ENCODE measurements at regions not wholly inside any gene's neighbourhood (a gene's known extent, or its start where the extent isn't known, plus 50 kb on each side); places are given as distances from the start of the nearest gene placed in this dataset.
"Not testable (repeated sequence)": the region's sequence is repeated elsewhere in the genome, so short reads cannot be mapped to it uniquely, and the experiment has no call there.

DNA sequence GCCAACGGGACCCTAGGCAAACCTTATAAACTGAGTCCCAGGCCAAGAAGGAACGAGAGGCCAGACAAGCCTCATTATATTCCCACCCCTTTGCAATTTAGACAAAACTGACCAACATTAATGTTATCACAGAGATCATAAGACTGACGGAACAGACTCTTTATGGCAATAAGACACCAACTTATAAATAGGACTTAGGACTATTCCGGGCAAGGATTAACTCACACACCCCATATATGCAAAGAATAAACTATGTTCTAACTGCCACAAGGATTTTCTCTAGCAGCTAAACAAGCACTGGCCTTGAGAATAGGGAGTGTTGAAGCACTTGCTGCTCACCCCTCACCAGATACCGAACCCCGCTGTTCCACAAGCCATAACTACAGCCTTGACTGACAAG, 91.1 kb upstream of the FCGR1A start:
- not testable (repeated sequence) for H3K36me3 ChIP-seq (ENCODE audit: control insufficient read depth in 3 of 3, insufficient read depth in 2 of 3, low read depth in 1 of 3, low read length in 3 of 3); H3K9me3 ChIP-seq (ENCODE audit: control insufficient read depth in 2 of 2, insufficient read depth in 1 of 2, low read depth in 1 of 2, low read length in 1 of 2); H3K27ac ChIP-seq (ENCODE audit: low read depth in 1 of 3, low read length in 2 of 3); H3K27me3 ChIP-seq (ENCODE audit: control insufficient read depth in 3 of 3, insufficient read depth in 3 of 3, low read length in 3 of 3); H3K4me3 ChIP-seq (ENCODE audit: low read depth in 1 of 3, low read length in 3 of 3); H3K4me1 ChIP-seq (ENCODE audit: control insufficient read depth in 3 of 3, insufficient read depth in 2 of 3, low read depth in 1 of 3, low read length in 2 of 3); FAIRE-seq
- 73 to 86% (median 85%) methylated on average over 4 of the region's 6 CpGs for WGBS, 3 donors
- peak in 1 of 2 donors; percentile 0 for DNase-seq

DNA sequence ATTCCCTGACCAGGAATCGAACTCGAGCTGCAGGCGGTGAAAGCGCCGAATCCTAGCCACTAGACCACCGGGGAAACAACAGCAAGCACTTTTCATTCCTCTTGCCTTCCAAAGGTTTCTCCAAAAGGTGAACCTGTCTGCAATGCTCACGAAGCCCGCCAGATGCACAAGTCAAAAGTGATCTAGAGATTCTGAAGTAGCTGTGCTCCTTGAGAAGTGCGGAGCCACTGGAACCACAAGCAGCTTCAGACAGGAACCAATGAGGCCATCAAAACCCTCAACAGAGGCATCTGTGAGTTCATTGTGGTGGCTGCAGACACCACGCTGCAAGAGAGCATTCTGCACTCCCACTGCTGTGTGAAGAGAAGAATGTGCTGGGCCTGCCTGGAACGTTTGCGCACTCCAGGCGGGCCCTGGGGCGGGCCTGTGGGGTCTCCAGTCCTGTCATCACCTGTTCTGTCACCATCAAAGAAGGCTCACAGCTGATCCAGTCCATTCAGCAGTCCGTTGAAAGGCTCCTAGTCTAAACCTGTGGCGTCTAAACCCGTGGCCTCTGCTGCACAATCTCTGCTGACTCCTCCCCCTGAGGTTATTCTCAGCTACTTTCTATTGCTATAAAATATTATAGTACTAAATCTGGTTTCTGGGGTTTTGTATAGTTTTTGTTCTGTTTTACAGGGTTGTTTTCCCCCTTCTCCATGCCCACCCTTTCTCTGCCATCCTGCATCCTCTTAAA, 89.5 kb upstream of the FCGR1A start:
- 74 to 92% (median 83%) methylated on average over 13 to 14 of the region's 17 CpGs for whole genome bisulfite sequencing, 3 donors
- FAIRE-seq; H3K36me3 ChIP-seq (ENCODE audit: control insufficient read depth in 3 of 3, insufficient read depth in 2 of 3, low read depth in 1 of 3, low read length in 3 of 3); H3K4me3 ChIP-seq (ENCODE audit: low read depth in 1 of 3, low read length in 3 of 3); H3K4me1 ChIP-seq (ENCODE audit: control insufficient read depth in 3 of 3, insufficient read depth in 2 of 3, low read depth in 1 of 3, low read length in 2 of 3); H3K27ac ChIP-seq (ENCODE audit: low read depth in 1 of 3, low read length in 2 of 3); H3K9me3 ChIP-seq (ENCODE audit: control insufficient read depth in 2 of 2, insufficient read depth in 1 of 2, low read depth in 1 of 2, low read length in 1 of 2); H3K27me3 ChIP-seq (ENCODE audit: control insufficient read depth in 3 of 3, insufficient read depth in 3 of 3, low read length in 3 of 3): not testable (repeated sequence)
- peak in 1 of 2 donors; percentile 0 for DNase-seq

DNA sequence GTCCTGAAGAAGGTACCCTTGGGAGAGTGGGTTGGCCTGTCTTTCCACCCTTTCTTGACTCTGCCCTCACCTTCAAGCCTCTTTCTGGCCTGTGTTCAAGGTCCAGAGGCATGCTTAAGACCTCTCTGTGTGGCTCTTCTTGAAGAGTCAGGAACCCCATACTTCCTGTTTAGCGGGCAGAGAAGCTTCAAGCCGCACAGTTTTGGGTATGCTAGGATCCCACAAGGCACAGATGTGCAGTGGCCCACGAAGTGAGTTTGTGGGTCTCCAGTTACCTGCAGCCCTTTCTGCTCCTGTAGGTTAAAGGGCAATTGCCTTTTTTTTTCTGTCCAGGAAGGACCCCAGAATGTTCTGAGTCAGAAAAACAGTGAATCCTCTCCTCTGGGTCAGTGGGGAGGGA, 87.4 kb upstream of the FCGR1A start:
- H3K27me3 ChIP-seq (ENCODE audit: control insufficient read depth in 3 of 3, insufficient read depth in 3 of 3, low read length in 3 of 3); H3K4me3 ChIP-seq (ENCODE audit: low read depth in 1 of 3, low read length in 3 of 3); FAIRE-seq; H3K36me3 ChIP-seq (ENCODE audit: control insufficient read depth in 3 of 3, insufficient read depth in 2 of 3, low read depth in 1 of 3, low read length in 3 of 3); H3K9me3 ChIP-seq (ENCODE audit: control insufficient read depth in 2 of 2, insufficient read depth in 1 of 2, low read depth in 1 of 2, low read length in 1 of 2); DNase-seq; H3K4me1 ChIP-seq (ENCODE audit: control insufficient read depth in 3 of 3, insufficient read depth in 2 of 3, low read depth in 1 of 3, low read length in 2 of 3); H3K27ac ChIP-seq (ENCODE audit: low read depth in 1 of 3, low read length in 2 of 3): not testable (repeated sequence)
- 62 to 80% (median 71%) methylated on average over 2 to 3 of the region's 3 CpGs for WGBS, 3 donors

DNA sequence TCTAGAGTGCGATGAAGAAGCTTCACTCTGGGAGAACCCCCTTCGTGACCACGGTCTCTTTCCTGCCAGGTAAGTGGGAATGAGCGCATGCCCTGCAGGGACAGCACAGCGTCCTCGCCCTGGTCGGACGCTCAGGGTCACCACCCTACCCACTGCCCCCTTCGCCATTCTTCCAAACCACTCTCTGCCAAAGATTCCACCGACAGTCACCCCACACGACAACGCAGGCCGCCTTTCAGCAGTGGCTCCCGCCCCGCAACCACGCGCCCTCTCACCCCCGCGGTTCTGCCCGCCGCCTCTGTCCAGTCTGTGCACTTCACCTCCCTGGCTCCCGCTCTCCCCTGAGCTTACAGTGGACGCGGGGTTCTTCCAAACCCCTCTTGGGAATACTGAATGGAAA, 82.3 kb upstream of the FCGR1A start:
- H3K9me3 ChIP-seq (ENCODE audit: control insufficient read depth in 2 of 2, insufficient read depth in 1 of 2, low read depth in 1 of 2, low read length in 1 of 2); FAIRE-seq; H3K27ac ChIP-seq (ENCODE audit: low read depth in 1 of 3, low read length in 2 of 3); H3K4me3 ChIP-seq (ENCODE audit: low read depth in 1 of 3, low read length in 3 of 3); H3K27me3 ChIP-seq (ENCODE audit: control insufficient read depth in 3 of 3, insufficient read depth in 3 of 3, low read length in 3 of 3); H3K4me1 ChIP-seq (ENCODE audit: control insufficient read depth in 3 of 3, insufficient read depth in 2 of 3, low read depth in 1 of 3, low read length in 2 of 3); DNase-seq; H3K36me3 ChIP-seq (ENCODE audit: control insufficient read depth in 3 of 3, insufficient read depth in 2 of 3, low read depth in 1 of 3, low read length in 3 of 3): not testable (repeated sequence)
- 5 to 13% (median 9%) methylated on average over 15 to 18 of the region's 24 CpGs for WGBS, 3 donors

DNA sequence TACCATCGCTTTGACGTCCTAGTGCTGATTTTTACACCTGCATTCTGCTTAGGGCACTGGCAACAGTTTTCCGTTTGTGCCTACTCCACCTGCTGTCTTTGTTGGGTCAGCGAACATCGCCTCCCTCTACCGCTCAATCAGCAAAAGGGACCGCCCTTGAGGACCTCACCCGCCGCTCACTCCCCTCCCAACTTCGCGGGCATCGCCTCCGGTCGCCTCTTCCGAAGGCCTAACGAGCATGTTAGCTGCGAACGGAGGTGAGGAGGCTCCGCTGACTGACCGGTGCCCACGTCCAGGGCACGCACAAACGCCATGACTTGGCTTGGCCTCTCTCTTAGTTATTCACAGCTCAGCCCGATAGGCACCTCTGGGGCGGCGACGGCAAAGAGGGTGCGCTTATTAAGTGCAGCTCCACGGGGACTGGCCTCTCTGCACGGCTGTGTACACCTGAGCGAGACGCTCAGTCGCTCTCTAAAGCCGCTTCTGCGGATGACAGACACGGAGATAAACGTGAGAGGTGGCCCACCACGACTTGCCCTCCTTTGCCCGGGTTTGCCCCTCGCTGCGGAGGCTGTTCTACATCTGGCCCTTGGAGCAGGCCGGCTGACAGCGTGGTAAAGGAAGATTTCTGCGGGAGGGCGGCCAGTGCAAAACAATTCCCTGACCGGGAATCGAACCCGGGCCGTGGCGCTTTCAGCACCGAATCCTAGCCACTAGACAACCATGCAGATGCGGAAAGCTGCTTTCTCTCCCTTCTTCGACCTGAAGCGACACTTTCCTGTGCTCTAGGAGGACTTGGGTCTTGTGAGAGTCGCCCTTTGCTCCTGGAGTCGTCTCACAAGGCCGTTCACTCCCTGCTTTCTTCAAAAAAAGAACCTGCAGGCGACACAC, 81.6 kb upstream of the FCGR1A start:
- H3K4me3 ChIP-seq (ENCODE audit: low read depth in 1 of 3, low read length in 3 of 3); H3K36me3 ChIP-seq (ENCODE audit: control insufficient read depth in 3 of 3, insufficient read depth in 2 of 3, low read depth in 1 of 3, low read length in 3 of 3); H3K9me3 ChIP-seq (ENCODE audit: control insufficient read depth in 2 of 2, insufficient read depth in 1 of 2, low read depth in 1 of 2, low read length in 1 of 2); FAIRE-seq; H3K4me1 ChIP-seq (ENCODE audit: control insufficient read depth in 3 of 3, insufficient read depth in 2 of 3, low read depth in 1 of 3, low read length in 2 of 3); H3K27ac ChIP-seq (ENCODE audit: low read depth in 1 of 3, low read length in 2 of 3); DNase-seq; H3K27me3 ChIP-seq (ENCODE audit: control insufficient read depth in 3 of 3, insufficient read depth in 3 of 3, low read length in 3 of 3): not testable (repeated sequence)
- WGBS, 3 donors, result no CpG with 5 or more reads among the region's 58 CpGs

DNA sequence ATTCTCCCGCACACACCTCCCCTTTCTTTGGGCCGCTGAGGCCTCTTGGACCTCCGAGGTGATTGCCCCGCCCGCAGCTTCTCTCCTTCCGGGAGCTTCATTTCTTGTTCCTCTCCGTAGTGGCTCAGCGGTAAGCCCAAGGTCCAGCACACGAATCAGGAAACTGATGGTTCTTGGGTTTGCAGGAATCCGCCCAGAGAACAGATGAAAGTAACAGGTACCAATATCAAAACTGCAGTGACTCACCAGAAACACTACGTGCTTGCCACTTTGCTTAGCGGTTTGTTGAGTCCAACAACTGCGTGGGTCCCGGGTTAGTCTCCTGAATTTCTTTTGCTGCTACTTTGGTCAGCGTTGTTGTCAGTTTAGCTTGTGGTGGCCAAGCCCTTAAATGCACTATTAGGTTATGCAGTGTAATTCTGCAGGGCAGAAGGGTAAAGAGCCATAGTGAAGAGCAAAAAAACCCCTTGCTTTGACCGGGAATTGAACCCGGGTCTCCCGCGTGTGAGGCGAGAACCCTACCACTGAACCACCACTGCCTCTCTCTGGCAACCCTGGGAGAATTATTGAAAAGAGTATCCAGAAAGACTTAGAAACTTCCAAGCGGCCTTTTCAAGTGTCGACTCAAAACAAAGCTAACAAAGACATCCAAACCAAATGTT, 74.2 kb upstream of the FCGR1A start:
- not testable (repeated sequence) for H3K36me3 ChIP-seq (ENCODE audit: control insufficient read depth in 3 of 3, insufficient read depth in 2 of 3, low read depth in 1 of 3, low read length in 3 of 3); FAIRE-seq; H3K27me3 ChIP-seq (ENCODE audit: control insufficient read depth in 3 of 3, insufficient read depth in 3 of 3, low read length in 3 of 3); H3K9me3 ChIP-seq (ENCODE audit: control insufficient read depth in 2 of 2, insufficient read depth in 1 of 2, low read depth in 1 of 2, low read length in 1 of 2); H3K4me1 ChIP-seq (ENCODE audit: control insufficient read depth in 3 of 3, insufficient read depth in 2 of 3, low read depth in 1 of 3, low read length in 2 of 3); H3K4me3 ChIP-seq (ENCODE audit: low read depth in 1 of 3, low read length in 3 of 3)
- peak overlapping the region in 1 of 3 donors; percentile 75 for H3K27ac ChIP-seq (ENCODE audit: low read depth in 1 of 3, low read length in 2 of 3)
- WGBS, 3 donors, result 2 to 7% (median 4%) methylated on average over 12 of the region's 22 CpGs
- peak; percentile 77 to 89 for DNase-seq

DNA sequence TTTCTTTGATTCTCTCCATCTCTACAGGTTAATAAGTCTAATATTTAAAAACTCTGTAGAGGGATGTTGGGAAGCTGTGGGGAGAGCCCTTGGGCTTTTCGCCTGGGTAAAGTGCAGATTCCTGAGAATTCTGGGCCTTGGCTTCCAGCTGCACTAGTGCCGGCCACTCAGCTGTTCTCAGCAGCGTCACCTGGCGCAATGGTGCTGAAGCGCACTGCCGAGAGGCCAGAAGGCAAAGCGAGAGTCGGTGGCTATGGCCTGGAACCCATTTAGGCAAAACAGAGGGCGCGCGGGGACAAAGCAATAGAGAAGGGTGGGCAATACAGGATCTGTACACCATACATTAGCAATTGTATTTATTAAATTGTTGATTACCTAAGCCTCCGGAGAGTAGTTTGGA, 70.8 kb upstream of the FCGR1A start:
- not testable (repeated sequence) for H3K27me3 ChIP-seq (ENCODE audit: control insufficient read depth in 3 of 3, insufficient read depth in 3 of 3, low read length in 3 of 3); DNase-seq; H3K4me3 ChIP-seq (ENCODE audit: low read depth in 1 of 3, low read length in 3 of 3); H3K9me3 ChIP-seq (ENCODE audit: control insufficient read depth in 2 of 2, insufficient read depth in 1 of 2, low read depth in 1 of 2, low read length in 1 of 2); H3K4me1 ChIP-seq (ENCODE audit: control insufficient read depth in 3 of 3, insufficient read depth in 2 of 3, low read depth in 1 of 3, low read length in 2 of 3); H3K36me3 ChIP-seq (ENCODE audit: control insufficient read depth in 3 of 3, insufficient read depth in 2 of 3, low read depth in 1 of 3, low read length in 3 of 3); FAIRE-seq; H3K27ac ChIP-seq (ENCODE audit: low read depth in 1 of 3, low read length in 2 of 3)
- 29 to 57% (median 29%) methylated on average over 1 of the region's 12 CpGs for WGBS, 3 donors

DNA sequence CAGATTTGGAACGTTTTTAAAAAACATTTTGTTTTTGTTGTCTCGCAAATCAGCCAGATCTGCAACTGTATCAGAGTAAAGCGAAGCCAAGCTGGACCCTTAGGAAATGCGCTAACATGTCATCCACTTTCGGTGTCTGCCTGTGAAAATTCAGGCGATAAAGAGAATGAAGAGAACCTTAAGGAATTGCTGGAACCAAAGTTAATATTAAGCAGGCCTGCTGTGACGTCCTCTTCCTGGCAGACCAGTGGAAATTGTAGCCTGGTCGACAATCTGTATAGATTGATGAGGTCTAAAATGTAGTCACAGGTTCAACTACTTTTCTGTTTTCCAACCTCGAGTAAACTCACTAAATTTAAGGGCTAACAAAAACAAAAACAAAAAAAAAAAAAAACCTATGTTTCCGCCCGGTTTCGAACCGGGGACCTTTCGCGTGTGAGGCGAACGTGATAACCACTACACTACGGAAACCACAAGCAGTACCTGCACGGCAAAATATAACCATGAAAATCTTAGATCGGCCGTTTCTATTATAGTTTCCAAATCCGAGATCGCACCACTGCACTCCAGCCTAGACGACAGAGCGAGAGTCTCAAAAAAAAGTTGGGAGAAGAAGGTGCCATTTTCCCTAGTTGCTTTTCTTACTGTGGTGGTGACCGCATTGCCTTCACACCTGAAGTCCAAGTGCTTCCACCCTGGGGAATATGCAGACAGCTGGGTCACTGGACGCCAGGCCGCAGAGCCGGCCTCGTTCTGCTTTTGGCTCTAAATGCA, 70.2 kb upstream of the FCGR1A start:
- not testable (repeated sequence) for H3K36me3 ChIP-seq (ENCODE audit: control insufficient read depth in 3 of 3, insufficient read depth in 2 of 3, low read depth in 1 of 3, low read length in 3 of 3); FAIRE-seq; H3K27ac ChIP-seq (ENCODE audit: low read depth in 1 of 3, low read length in 2 of 3); H3K9me3 ChIP-seq (ENCODE audit: control insufficient read depth in 2 of 2, insufficient read depth in 1 of 2, low read depth in 1 of 2, low read length in 1 of 2); H3K4me1 ChIP-seq (ENCODE audit: control insufficient read depth in 3 of 3, insufficient read depth in 2 of 3, low read depth in 1 of 3, low read length in 2 of 3); H3K27me3 ChIP-seq (ENCODE audit: control insufficient read depth in 3 of 3, insufficient read depth in 3 of 3, low read length in 3 of 3)
- peak overlapping the region in 1 of 3 donors; percentile 19 for H3K4me3 ChIP-seq (ENCODE audit: low read depth in 1 of 3, low read length in 3 of 3)
- 22 to 48% (median 45%) methylated on average over 22 to 24 of the region's 30 CpGs for WGBS, 3 donors
- DNase-seq, result peak; percentile 26 to 77
